ENCODE measurements at regions not wholly inside any gene's neighbourhood (a gene's known extent, or its start where the extent isn't known, plus 50 kb on each side); places are given as distances from the start of the nearest gene placed in this dataset.

DNA sequence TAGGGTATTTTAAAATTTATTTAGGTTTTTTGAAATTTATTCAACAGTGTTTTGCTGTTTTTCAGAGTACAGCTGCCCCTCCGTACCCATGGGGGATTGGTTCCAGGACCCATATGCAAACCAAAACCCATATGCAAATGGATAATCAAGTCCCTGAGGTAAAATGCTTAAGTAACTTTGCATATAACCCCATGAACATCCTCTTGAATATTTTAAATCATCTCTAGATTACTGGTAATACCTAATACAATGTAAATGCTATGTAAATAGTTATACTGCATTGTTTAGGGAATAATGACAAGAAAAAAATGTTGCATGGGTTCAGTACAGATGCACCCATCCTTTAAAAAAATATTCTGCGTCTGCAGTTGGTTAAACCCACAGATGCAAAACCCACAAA, 547.9 kb upstream of the CDH4 start:
- DNase-seq: no peak

DNA sequence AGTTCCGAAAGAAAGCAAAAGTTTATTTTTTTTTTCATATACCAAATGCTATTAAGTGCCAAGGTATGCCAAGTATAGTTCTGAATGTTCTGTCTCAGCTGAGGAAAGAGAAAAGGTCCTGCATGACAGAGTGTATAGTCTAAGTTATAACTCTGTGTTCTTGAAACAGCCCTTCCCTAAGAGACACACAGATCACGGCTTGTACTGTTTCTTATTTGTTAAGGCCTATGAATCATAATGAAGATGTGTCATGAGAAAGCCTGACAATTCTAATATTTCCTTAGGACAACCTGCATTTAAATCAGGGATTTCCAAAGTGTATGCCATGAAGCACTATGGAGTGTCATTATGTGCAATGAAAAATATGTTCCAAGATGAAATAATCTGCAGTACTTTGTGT, 538.7 kb upstream of the CDH4 start:
- DNase-seq: no peak

DNA sequence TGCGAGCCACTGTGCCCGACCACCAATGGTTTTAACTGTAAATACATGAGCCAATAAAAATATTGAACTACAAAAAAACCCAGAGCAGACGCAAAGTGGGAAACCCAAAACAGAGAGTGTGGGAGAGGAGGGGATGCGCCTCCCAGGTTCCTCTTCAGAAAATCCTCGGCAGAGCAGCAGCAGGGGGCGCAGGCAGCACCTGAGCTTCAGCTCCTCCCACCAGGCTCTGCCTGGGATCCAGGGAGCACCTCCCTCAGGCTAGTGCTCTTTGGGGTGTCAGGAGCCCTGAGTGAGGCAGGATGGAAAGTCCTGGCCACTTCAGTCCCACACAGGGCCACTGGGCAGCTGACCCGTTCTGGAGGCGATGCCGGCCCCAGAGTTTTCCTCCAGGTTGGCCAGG, 536.9 kb upstream of the CDH4 start:
- no peak for DNase-seq

DNA sequence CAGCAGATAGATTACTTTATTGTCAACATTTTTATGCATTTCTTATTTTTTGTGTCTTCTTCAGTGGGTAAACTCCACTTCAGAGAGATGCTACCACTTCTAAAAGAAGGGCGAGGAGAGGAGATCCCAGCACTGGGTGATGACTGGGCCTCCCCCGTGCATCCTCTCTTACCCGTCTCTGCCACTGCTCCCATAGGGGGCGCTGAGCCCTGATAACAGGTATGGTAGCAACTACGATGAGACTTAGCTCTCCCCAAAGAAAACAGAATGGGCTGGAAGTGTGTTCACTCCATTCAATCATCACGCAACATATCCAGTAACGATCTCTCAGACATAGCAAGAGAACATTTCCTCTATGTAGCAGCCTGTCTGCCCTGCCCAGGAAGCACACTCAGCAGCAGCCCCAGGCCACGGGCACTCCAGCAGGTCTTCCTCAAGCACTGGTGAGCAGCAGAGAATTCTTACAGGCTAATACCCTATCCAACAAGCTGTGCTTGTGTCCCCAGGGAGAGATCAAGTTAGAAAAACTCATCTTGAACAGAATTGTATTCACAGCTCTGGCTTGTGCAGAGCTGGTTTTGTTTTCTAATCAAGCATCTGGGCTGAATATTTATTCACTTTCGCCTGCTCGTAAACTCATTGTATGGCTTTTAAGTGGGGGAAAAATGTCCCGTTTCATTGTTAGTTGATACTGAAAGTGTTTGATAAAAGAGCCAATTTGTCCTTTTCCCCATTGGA, 533.1 kb upstream of the CDH4 start:
- peak in 1 of 5 experiments; percentile 12 for DNase-seq

DNA sequence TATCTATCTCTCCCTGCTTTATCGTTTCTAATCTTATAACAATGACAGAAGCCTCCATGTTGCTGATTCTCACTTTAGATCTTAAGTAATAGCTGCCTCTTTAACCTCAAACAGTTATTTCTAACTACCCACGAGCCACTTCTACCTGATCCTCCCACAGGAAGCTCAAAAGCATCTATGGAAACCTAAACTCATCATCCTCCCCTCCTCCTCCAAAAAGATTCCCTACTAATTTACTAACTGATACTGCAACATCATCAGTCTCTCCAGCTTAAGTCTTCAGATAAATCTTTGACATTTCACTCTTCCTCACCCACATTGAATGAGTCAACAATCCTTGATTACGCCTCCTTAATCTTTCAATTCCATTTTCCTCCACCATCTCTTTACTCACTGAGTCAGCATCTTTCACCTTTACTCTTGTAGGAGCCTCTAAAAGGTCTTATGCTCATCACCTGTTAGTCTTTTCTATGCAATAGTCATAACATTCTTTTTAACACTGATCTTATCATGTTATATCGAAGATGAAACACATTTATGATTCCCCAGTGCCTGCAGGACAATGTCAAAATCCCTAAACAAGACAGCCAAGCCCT, 526.7 kb upstream of the CDH4 start:
- no peak for DNase-seq

DNA sequence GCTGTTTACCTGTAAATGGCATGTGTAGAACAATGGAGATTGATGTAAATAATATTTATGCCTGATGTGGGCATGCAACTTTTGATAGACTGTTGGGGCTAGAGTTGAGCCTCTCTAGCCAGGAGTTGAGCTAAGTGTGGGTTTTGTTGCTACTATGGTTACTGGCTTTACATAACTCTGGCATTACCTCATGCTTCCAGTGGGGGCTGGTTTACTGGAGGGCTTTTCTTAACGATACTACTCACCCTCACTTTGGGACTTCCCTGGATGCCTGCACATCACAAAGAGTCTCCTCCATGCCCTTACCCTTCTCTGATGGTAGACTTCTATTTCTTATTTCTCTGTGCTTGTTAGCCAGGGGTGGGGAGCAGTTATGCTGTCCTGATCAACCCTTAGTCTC, 524.6 kb upstream of the CDH4 start:
- no peak for DNase-seq

DNA sequence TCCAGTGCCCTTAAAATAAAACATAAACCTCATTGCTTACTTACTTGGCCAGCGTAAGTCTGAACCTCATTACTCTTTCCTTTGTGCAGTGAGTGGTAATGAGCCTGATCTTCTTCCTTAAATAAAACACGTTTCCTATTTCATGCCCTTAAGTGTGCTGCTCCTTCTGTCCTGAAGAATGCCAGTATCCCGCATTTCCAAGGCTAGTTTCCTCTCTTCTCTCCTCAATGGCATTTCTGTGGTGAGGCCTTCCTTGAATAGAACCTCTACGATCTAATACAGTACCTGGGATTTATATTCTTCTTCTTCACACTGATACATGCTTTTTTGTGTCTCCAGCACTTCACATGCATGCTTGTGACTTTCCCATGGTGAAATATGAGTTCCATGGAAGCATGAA, 523.4 kb upstream of the CDH4 start:
- no peak for DNase-seq

DNA sequence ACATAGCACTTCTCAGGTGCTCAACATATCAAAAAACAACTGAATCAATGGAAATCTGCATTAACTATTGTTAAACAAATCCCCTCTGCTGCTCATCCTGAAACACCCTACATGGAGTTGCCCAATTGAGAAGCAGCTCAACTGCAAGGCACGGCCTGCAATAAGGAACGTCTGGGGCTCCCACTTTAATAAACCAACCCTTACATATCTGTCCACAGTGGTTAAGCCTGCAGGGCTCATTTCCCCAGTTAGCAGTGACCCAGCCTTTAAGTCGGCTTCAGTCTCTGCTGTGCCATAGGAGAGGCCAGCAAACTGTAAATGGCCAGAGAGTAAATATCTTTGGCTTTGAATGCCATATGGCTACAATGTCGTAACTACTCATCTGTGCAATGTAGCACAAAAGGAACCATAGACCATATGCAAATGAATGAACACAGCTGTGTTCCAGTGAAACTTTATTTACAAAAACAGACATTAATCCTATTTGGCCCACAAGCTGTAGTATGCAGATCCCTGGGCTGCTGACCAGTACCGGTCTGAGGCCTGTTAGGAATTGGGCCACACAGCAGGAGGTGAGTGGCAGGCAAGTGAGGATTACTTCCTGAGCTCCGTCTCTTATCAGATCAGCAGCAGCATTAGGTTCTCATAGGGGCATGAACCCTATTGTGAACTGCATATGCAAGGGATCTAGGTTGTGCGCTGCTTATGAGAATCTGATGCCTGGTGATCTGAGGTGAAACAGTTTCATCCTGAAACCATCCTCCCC, 522.7 kb upstream of the CDH4 start:
- no peak for DNase-seq

DNA sequence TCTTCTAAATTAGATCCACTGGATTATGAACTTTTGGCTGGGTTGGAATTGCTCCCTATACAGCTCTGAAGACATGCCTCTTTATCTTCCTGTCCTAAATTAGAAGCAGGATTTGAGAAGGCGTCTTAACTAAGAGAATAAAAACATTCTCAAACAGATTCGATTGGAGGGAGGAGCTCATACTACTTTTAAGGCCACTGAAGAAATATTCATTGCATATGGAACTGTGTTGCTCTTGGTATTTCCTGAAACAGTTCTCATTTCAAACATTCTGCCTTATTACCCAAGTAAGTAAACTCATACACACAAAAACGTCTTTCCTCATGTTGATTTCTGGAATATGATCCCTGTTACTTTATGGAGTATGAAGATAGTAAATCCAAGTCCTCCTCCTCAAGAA, 519.7 kb upstream of the CDH4 start:
- no peak for DNase-seq

DNA sequence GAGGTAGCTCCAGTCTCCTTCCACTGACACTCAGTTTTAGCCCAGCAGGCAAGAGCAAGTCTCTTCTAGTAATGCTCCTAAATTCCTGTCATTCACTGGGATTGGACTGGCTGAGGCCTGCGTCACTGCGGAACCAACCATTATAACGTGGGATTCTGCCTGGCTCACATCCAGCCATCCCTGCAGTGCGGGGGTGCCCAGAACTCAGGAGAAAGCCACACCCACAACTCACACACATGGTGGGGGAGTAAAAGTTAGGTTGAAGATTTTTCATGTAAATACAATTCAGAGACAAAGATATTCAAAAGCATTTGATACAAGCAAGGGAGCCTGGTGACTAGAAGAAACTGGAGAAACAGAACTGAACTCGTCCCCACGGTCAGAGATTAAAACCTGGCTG, 504.0 kb upstream of the CDH4 start:
- no peak for DNase-seq

DNA sequence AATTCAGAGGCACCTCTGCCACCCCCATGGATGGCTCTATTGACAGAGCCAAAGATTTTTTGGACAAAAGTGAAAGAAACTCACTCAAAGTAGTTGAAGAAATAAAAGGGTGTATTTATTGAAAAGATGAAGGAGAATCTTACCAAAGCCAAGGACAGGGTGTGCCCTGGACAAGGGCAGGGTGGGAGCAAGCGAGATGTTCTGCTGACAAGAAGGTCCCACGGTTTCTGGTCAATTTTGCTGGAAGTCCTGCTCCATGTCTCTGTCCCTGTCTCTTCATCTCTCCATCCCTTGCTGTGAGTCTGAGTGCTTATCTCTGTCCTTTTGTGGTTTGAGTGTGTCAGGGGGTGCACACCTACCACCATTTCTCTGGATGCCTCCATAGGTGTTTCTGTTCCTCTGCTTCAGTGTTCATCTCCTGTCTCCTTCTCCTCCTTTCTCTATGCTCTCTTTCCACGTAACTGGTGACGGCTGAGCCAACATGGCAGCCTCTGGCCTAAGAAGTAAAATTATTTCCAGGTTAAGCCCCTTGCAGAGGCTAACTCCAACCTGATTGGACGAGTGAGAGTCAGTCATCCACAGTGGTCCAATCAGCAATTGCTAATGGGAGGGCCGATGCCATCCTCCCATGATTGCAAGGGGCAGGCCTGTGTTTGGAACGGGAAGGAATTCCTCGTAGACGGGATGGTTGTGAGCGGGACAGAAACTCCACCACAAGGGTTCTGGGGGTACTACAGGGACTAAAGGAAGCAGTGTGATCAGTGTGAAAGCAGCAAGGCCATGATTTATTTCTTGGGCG, 502.1 kb upstream of the CDH4 start:
- no peak for DNase-seq

DNA sequence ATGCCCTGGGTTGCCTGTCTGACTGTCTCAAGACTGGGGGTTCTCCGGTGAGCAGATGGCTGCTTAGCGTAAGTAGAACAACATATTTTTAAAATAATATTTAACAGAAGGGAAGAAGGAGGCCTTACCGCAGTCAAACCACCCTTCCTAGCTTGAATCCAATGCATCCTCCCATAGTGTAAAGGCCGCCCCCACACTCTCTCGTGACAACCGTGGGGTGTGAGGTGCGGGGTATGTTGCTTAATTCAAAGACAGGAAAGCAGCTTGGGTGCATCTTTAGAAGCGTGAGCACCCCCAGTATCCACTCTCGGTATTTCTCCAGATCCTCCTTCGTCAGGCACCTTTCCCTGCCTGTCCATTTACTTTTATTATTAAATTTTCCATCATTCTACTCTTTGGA, 501.2 kb upstream of the CDH4 start:
- no peak for DNase-seq

DNA sequence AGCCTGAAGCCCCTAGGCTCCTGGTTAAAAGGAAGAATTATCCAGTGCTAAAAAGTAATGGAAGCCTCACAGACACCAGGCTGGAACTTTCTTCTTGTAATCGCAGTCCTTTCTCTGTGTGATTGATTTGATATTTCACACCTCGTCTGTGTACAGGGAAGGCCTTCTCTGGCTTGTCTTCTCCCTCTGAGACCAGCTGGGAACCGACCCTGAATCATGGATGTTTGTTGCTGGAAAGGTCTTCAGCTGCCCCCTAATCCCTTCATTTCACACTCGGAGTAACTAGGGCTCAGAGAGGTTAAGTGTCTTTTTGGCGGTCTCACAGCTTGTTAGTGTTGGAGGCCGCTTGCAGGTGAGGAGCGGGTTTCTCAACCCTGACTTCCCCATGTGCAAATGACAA, 500.2 kb upstream of the CDH4 start:
- no peak for DNase-seq

DNA sequence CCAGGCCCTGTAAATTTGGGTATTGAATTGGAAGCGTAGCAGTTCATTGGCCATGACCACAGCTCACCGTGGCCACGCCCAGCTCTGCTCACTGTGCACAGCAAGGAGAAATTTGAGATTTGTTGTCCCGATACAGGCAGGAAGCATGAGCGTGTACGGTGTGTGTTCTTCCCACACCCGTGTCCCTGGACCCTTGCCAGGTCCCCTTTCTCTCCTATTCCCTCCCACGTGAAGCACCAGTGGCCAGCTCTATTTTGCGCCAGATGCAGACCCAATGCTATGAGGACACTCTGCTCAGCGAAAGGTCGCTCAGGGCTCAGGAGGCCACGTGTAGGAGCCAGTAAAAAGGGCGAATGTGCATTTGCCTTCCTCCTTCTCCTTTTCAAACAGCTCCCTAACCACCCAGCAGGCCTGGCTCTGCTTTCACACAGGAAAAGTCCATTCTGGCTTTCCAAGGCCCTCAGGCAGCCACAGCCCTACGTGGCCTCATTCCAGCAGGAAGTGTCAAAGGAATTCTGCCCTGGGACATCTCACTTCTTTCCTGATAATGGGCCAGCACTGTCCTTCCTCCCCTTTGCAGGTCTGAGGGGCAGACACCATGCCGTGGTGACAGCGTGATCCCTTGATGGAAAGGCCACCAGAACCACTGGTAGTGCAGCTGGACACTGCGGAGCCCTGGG, 499.2 kb upstream of the CDH4 start:
- no peak for DNase-seq

DNA sequence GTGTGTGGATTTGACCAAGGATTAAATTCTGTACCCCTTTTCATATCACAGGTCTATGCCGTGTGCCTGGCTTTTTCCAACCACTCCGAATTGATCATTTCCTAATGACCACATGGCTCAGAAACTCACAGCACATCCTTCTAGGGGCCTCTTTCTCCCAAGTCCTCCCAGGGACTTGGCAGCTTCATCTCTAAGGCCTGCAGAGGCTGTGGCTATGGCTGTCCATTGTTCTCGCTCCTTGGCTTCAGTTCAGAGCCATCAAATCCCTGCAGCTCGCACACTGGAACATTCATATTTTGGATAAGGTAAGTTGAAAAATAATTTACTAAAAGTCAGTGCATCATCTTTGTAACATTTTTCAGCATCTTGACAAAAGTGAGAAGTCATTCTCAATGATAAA, 497.2 kb upstream of the CDH4 start:
- DNase-seq: no peak

DNA sequence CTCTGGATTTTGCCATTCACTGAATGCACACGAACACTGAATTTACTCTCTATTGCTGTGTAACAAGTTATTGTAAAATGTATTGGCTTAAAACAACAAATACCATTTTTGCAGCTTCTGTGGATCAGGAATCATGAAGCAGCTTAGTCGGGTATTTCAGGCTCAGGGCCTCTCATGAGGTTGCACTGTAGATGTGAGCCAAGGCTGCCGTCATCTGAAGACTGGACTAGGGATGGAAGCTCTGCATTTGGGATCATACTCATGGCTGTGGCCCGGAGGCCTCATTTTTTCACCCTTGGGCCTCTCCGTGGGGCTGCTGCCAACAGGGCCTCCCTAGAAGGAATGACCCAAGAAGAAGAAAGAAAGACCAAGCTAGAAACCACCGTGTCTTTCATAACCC, 492.4 kb upstream of the CDH4 start:
- DNase-seq: no peak

DNA sequence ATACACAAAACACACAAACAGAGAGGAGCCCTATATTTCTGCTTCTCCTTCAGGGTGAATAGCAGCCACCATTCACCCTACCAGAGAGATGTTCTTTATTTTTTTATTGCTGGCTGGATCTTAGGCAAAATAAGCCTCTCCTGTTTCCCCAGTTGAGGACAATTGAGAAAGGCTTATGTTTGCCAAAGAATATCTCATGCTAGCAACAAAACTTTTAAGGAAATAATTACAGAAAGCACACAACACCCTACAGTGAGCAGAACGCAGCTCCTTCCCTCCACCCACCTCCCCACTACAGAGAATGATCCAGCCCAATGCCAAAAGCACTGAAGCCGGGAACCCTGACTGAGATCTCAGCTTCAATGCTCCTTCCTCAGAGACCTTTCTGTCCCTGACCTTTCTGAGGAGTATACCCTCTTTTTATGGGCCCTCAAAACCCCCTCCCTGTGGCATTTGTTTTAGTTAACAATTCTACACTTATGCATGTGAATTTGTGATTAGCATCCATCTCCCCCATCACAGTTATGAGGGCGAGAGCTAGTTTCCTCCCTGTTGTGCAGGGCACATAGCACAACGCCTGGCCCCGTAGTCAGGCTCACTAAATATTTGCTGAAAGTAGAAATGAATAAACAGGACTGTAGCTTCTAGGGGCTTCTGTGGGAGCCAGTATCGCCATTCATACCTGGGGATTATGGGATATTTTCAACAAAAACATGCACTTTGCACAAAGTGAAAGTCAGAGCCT, 491.6 kb upstream of the CDH4 start:
- no peak for DNase-seq

DNA sequence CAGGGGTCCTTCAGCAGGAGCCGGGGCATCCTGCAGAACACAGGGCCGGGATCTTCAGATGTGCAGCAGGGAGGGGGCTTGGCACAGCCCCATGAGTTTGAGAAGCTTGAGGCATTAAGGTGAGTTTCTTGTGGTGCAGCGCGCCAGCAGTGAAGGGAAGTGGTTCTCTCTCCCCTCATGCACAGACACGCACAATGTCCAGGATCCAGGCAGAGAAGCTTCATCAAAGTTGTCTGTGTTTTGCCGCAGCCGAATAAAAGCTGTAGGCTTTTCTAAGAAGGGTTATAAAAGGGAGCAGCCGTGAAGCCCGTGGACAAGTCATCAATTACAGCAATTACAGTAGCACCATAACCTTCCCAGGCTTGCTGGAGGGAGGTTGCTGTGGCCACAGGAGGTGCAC, 491.0 kb upstream of the CDH4 start:
- no peak for DNase-seq

DNA sequence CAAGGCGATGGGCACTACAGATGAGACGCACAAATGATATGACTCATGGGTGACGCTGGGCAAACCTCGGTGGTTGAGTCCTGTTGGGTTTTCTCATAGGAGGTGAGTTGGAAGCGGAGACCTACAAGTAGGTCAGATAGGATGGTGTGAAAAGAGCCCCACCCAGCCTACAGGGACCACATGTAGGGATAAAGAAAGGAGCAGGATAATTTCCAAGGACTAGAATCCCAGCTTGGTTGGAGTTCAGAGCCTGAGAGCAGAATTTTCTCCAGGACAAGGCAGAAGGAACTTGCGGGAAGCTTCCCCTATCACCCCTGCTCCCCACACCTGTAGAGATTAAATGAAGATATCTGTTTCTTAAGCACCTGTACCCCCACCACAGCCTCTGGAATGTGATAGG, 489.7 kb upstream of the CDH4 start:
- no peak for DNase-seq

DNA sequence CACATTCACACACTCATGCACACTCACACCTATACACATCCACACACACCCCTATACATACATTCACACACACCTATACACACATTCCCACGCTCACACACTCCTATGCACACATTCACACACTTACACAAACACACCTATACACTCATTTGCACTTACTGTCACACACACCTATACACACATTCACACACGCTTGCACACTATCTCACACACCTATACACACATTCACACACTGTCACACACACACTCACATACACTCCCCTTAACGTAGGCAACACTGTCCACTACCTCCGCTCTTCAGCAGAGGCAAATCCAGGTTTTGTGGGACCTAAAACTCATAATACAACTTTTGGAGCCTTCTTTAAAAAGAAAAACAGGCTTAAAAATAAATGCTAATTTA, 487.7 kb upstream of the CDH4 start:
- no peak for DNase-seq

DNA sequence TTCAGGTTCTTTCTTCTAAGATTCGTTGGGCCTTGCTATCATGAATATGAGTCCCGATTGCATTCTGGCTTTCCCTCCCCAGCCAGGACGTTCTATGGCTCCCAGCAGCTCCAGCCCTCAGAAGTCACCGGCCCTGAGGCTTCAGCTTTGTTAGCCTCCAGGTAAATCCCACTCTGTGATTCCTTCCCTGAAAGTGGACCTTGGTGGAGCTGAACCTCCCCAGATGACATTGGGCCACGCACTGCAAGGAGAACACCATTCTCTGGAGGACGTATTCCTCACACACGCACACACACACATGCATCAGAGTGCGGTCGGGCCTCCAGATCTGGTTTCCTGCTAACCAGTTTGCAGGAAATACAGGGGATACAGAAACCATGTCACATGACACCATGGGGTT, 487.3 kb upstream of the CDH4 start:
- DNase-seq: no peak

DNA sequence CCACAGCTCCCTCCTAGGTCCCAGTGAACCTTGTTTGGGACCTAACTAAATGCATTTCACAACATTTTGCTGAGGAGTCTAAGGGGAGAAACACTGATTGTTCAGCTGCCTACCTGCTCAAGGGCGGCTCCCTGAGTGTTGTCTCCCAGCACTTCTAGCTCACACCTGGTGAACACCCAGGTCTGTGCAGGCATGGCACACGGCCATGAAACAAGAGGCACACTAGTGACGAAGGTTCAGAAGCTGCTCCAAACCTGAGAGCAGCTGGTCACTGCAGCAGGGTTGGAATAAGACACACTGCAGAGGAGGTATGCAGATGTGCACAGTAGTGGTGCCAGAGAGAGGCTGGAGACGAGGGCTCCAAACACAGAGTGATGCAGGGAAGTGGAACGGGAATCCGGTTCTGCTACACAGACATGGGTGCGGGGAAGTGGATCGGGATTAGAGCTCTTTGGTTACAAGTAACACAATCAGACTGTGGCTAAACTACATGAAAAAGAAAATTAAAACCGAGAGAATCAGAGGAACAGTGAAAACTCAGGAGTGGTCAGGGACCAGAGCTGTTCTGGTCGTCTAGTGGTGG, 486.1 kb upstream of the CDH4 start:
- no peak for DNase-seq

Measured in T-helper 2 cell (primary cell).